ENCODE measurements at regions not wholly inside any gene's neighbourhood (a gene's known extent, or its start where the extent isn't known, plus 50 kb on each side); places are given as distances from the start of the nearest gene placed in this dataset.

GRCh38 chr7:42606193-42606905 lies 305.5 kb downstream of the C7orf25 start:
- H4K20me1 ChIP-seq (ENCODE audit: insufficient read depth) = no peaks in the 10 kb centered on the region
- H3K9ac ChIP-seq = no peak overlapping the region
- no peak for DNase-seq
- POLR2A ChIA-PET = no interaction called here
- H3K79me2 ChIP-seq (ENCODE audit: insufficient read depth) = no peaks in the 10 kb centered on the region
- no peak overlapping the region for H3K4me3 ChIP-seq (ENCODE audit: low read depth in 2 of 2, low read length in 1 of 2)
- CTCF ChIA-PET = interaction anchor here (0.7 to 1.4 kb wide), 3 partner anchors 10 to 140 kb away, joined by 3 read pairs; no protein-coding TSS in a partner anchor
- H3K4me1 ChIP-seq (ENCODE audit: control insufficient read depth in 1 of 2, insufficient read depth in 2 of 2, low read depth in 1 of 2, low read length in 1 of 2) = no peaks in the 10 kb centered on the region
- no peak overlapping the region for H2AFZ ChIP-seq (ENCODE audit: low read depth)
- 0% methylated on average over 3 of the region's 3 CpGs for WGBS (ENCODE audit: low lambda C conversion rate)
- no peaks in the 10 kb centered on the region for H3K36me3 ChIP-seq (replicated peaks in 1 of 2; ENCODE audit: control insufficient read depth in 1 of 2, insufficient read depth in 2 of 2, low read length in 1 of 2)
- no peaks in the 10 kb centered on the region for H3K9me3 ChIP-seq
- H3K27ac ChIP-seq (ENCODE audit: low read depth in 2 of 2, low read length in 1 of 2) = no peak overlapping the region
- no peak overlapping the region for H3K4me2 ChIP-seq
- H3F3A ChIP-seq (replicated peaks; ENCODE audit: insufficient read depth) = no peaks in the 10 kb centered on the region
- peaks cover 9% of the 10 kb centered on the region; the same call in 1 of the 2 replicates for H3K27me3 ChIP-seq (ENCODE audit: insufficient read depth)
- no peaks in the 10 kb centered on the region for H3K9me2 ChIP-seq
- TF ChIP-seq ELF1 (IDR thresholded peaks at IDR 0.05) (no peak), TCF12 (IDR thresholded peaks at IDR 0.05) (no peak), JUND (IDR thresholded peaks at IDR 0.05) (no peak), NFIC (IDR thresholded peaks at IDR 0.05; ENCODE audit: borderline replicate concordance) (no peak), ZBTB33 (IDR thresholded peaks at IDR 0.05; ENCODE audit: borderline replicate concordance, low read depth) (no peak), NRF1 (IDR thresholded peaks at IDR 0.05; ENCODE audit: low read depth, low read length) (no peak), GABPA (IDR thresholded peaks at IDR 0.05; ENCODE audit: low read depth) (no peak), EP300 (IDR thresholded peaks at IDR 0.05; ENCODE audit: borderline replicate concordance in 1 of 2, low read depth in 1 of 2, low read length in 1 of 2) (no peak), FOXM1 (IDR thresholded peaks at IDR 0.05; ENCODE audit: low read depth) (no peak), USF1 (IDR thresholded peaks at IDR 0.05; ENCODE audit: borderline replicate concordance, low read depth) (no peak), POLR2AphosphoS5 (IDR thresholded peaks at IDR 0.05; ENCODE audit: low read depth, low read length) (no peak)

- H3F3A ChIP-seq (replicated peaks; ENCODE audit: insufficient read depth) = no peaks in the 10 kb centered on the region
- no peak overlapping the region for H3K9ac ChIP-seq
- DNase-seq = no peak
- no peaks in the 10 kb centered on the region for H3K36me3 ChIP-seq (replicated peaks in 1 of 2; ENCODE audit: control insufficient read depth in 1 of 2, insufficient read depth in 2 of 2, low read length in 1 of 2)
- H3K79me2 ChIP-seq (ENCODE audit: insufficient read depth) = no peaks in the 10 kb centered on the region
- no peaks in the 10 kb centered on the region for H3K4me1 ChIP-seq (ENCODE audit: control insufficient read depth in 1 of 2, insufficient read depth in 2 of 2, low read depth in 1 of 2, low read length in 1 of 2)
- H3K9me2 ChIP-seq = no peaks in the 10 kb centered on the region
- H3K27me3 ChIP-seq (ENCODE audit: insufficient read depth) = peaks cover 9% of the 10 kb centered on the region; the same call in 1 of the 2 replicates
- H3K27ac ChIP-seq (ENCODE audit: low read depth in 2 of 2, low read length in 1 of 2) = no peak overlapping the region
- H4K20me1 ChIP-seq (ENCODE audit: insufficient read depth) = no peaks in the 10 kb centered on the region
- 18% methylated on average over 7 of the region's 7 CpGs for WGBS (ENCODE audit: low lambda C conversion rate)
- POLR2A ChIA-PET = no interaction called here
- H3K9me3 ChIP-seq = no peaks in the 10 kb centered on the region
- no peak overlapping the region for H3K4me3 ChIP-seq (ENCODE audit: low read depth in 2 of 2, low read length in 1 of 2)
- no peak overlapping the region for H2AFZ ChIP-seq (ENCODE audit: low read depth)
- CTCF ChIA-PET = interaction anchor here (0.7 to 1.4 kb wide), 3 partner anchors 9 to 141 kb away, joined by 3 read pairs; no protein-coding TSS in a partner anchor
- H3K4me2 ChIP-seq = no peak overlapping the region
- no peak for TF ChIP-seq FOXM1 (IDR thresholded peaks at IDR 0.05; ENCODE audit: low read depth)
- TF ChIP-seq RAD21 (IDR thresholded peaks at IDR 0.05; ENCODE audit: low read length) = no peak
- no peak for TF ChIP-seq YY1 (IDR thresholded peaks at IDR 0.05; ENCODE audit: low read depth)
- TF ChIP-seq POLR2AphosphoS5 (IDR thresholded peaks at IDR 0.05; ENCODE audit: low read depth, low read length) = no peak
- no peak for TF ChIP-seq EZH2phosphoT487 (IDR thresholded peaks at IDR 0.05; ENCODE audit: borderline replicate concordance, low read depth)
- TF ChIP-seq SMC3 (IDR thresholded peaks at IDR 0.05; ENCODE audit: low read depth, low read length) = no peak
- TF ChIP-seq JUND (IDR thresholded peaks at IDR 0.05) = no peak
- no peak for TF ChIP-seq USF1 (IDR thresholded peaks at IDR 0.05; ENCODE audit: borderline replicate concordance, low read depth)
- no peak for TF ChIP-seq FOSL2 (IDR thresholded peaks at IDR 0.05; ENCODE audit: borderline replicate concordance, low read depth)
- TF ChIP-seq SIN3A (IDR thresholded peaks at IDR 0.05; ENCODE audit: borderline replicate concordance, low read depth, low read length) = no peak
- TF ChIP-seq RCOR1 (IDR thresholded peaks at IDR 0.05; ENCODE audit: low read length) = no peak
- no peak for TF ChIP-seq TAF1 (IDR thresholded peaks at IDR 0.05; ENCODE audit: borderline replicate concordance, low read depth, low read length)
- no peak for TF ChIP-seq ZBTB33 (IDR thresholded peaks at IDR 0.05; ENCODE audit: borderline replicate concordance, low read depth)
Observed at GRCh38 chr7:42605406-42606192, 306.3 kb downstream of the C7orf25 start.

Measured in SK-N-SH (cell line).